H1 (cell line): ENCODE measurements at regions not wholly inside any gene's neighbourhood (a gene's known extent, or its start where the extent isn't known, plus 50 kb on each side); places are given as distances from the start of the nearest gene placed in this dataset.

Experiments
- CTCF ChIA-PET: fragments of 300-600 bp; sonication (Branson Sonifier 250); formaldehyde crosslinking; loops from one replicate; lab custom pipeline; 2021; ENCODE audit not compliant: partially characterized antibody; lab: Charles Lee
- POLR2A ChIA-PET: fragments of 300-600 bp; sonication (Branson Sonifier 250); formaldehyde crosslinking; loops from one replicate; lab custom pipeline; 2021; ENCODE audit warnings: inconsistent platforms; ENCODE audit not compliant: partially characterized antibody; lab: Charles Lee
- DNase-seq, 2 experiments: peaks; one replicate each; pipeline versions ENCODE4 v3.0.0 to v3.0.0-alpha.2; 2010 to 2022; ENCODE audit warnings: low spot score in 2 of 2, low read depth in 1 of 2, mixed read lengths in 1 of 2
- FAIRE-seq: peaks from 2 replicates; lab custom pipeline; 2011; peaks lifted over from hg19 to GRCh38; lab: Jason Lieb, UNC
- H2AFZ ChIP-seq: 2 replicates; pipeline ENCODE4 v1.8.1; 2012; ENCODE audit warnings: low read length, inconsistent platforms
- H2AK5ac ChIP-seq: 2 replicates; pipeline ENCODE4 v1.6.1; 2013; ENCODE audit warnings: low read depth, low read length
- H2BK120ac ChIP-seq: replicated peaks from 2 replicates; pipeline ENCODE3; 2013; ENCODE audit warnings: low read depth, low read length, inconsistent platforms
- H2BK12ac ChIP-seq: 2 replicates; pipeline ENCODE4 v1.6.1; 2013; ENCODE audit warnings: low read depth, low read length
- H2BK15ac ChIP-seq: 2 replicates; pipeline ENCODE4 v1.6.1; 2013; ENCODE audit warnings: low read length
- H2BK20ac ChIP-seq: 2 replicates; pipeline ENCODE4 v1.6.1; 2013; ENCODE audit warnings: low read length
- H2BK5ac ChIP-seq: 2 replicates; pipeline ENCODE4 v1.6.1; 2013; ENCODE audit warnings: low read depth, low read length
- H3K14ac ChIP-seq: 2 replicates; pipeline ENCODE4 v1.6.1; 2013; ENCODE audit warnings: inconsistent platforms; ENCODE audit not compliant: insufficient read length
- H3K18ac ChIP-seq: 2 replicates; pipeline ENCODE4 v1.6.1; 2013; ENCODE audit warnings: low read length; ENCODE audit errors: extremely low read depth
- H3K23ac ChIP-seq: 2 replicates; pipeline ENCODE4 v1.6.1; 2013; ENCODE audit warnings: inconsistent platforms; ENCODE audit not compliant: insufficient read length
- H3K23me2 ChIP-seq: 2 replicates; pipeline ENCODE4 v1.6.1; 2013; ENCODE audit warnings: low read depth, low read length
- H3K27ac ChIP-seq: 2 replicates; pipeline ENCODE4 v1.6.1; 2011; ENCODE audit warnings: low read depth, low read length, inconsistent platforms
- H3K27me3 ChIP-seq, 4 experiments: replicated peaks in 1 of 4; 1 replicate in 1 of 4; 2 replicates in 3 of 4; pipeline versions ENCODE4 v1.6.1 to v1.8.1; 2011 to 2013; ENCODE audit warnings: low read length in 3 of 4, mild to moderate bottlenecking in 3 of 4, inconsistent platforms in 2 of 4, mixed read lengths in 2 of 4, moderate library complexity in 1 of 4; ENCODE audit not compliant: control insufficient read depth in 3 of 4, insufficient read depth in 3 of 4; ENCODE audit errors: extremely low read depth in 1 of 4
- H3K36me3 ChIP-seq, 4 experiments: 2 replicates each; pipeline versions ENCODE4 v1.6.1 to v1.8.1; 2011 to 2013; ENCODE audit warnings: mild to moderate bottlenecking in 4 of 4, low read length in 3 of 4, moderate library complexity in 2 of 4, control low read depth in 1 of 4, inconsistent platforms in 1 of 4; ENCODE audit not compliant: insufficient read depth in 4 of 4, control insufficient read depth in 2 of 4
- H3K4ac ChIP-seq: replicated peaks from 2 replicates; pipeline ENCODE3; 2013; ENCODE audit warnings: low read length, low read depth, mixed read lengths, inconsistent platforms; ENCODE audit not compliant: insufficient read length
- H3K4me1 ChIP-seq, 4 experiments: replicated peaks in 1 of 4; 1 replicate in 1 of 4; 2 replicates in 3 of 4; pipeline versions ENCODE4 v1.6.1 to v1.8.1; 2011 to 2013; ENCODE audit warnings: low read length in 3 of 4, inconsistent platforms in 2 of 4, mixed read lengths in 1 of 4; ENCODE audit not compliant: insufficient read depth in 4 of 4, control insufficient read depth in 3 of 4
- H3K4me2 ChIP-seq, 2 experiments: 2 replicates each; pipeline versions ENCODE4 v1.6.1 to v1.8.1; 2011 to 2013; ENCODE audit warnings: low read depth in 2 of 2, low read length in 2 of 2, control low read depth in 1 of 2, inconsistent platforms in 1 of 2, mild to moderate bottlenecking in 1 of 2; ENCODE audit not compliant: insufficient read depth in 1 of 2
- H3K4me3 ChIP-seq, 4 experiments: fragments of 200-600, 300-600 bp in 1 of 4; sonication (generic), shearing (Covaris generic), sonication (Bioruptor Twin) in 1 of 4; 2 replicates each; pipeline versions ENCODE4 v1.5.1 to v1.8.1; 2011 to 2016; ENCODE audit warnings: low read length in 4 of 4, low read depth in 3 of 4, control low read depth in 2 of 4, inconsistent platforms in 2 of 4, mild to moderate bottlenecking in 2 of 4, mixed read lengths in 1 of 4, moderate library complexity in 1 of 4; ENCODE audit not compliant: insufficient read depth in 2 of 4; ENCODE audit errors: extremely low read depth in 1 of 4
- H3K56ac ChIP-seq: replicated peaks from 2 replicates; pipeline ENCODE3; 2013; ENCODE audit warnings: low read depth, mild to moderate bottlenecking, mixed read lengths, low read length, inconsistent platforms; ENCODE audit not compliant: insufficient read length
- H3K79me1 ChIP-seq: 2 replicates; pipeline ENCODE4 v1.6.1; 2013; ENCODE audit warnings: low read depth, low read length, control low read depth
- H3K79me2 ChIP-seq, 2 experiments: 2 replicates each; pipeline versions ENCODE4 v1.6.1 to v1.8.1; 2012 to 2013; ENCODE audit warnings: low read length in 2 of 2, mild to moderate bottlenecking in 2 of 2, inconsistent platforms in 1 of 2; ENCODE audit not compliant: insufficient read depth in 2 of 2, control insufficient read depth in 1 of 2
- H3K9ac ChIP-seq, 4 experiments: replicated peaks in 1 of 4; 1 replicate in 1 of 4; 2 replicates in 3 of 4; pipeline versions ENCODE4 v1.6.1 to v1.8.1; 2011 to 2013; ENCODE audit warnings: low read depth in 3 of 4, low read length in 3 of 4, control low read depth in 2 of 4, mild to moderate bottlenecking in 2 of 4, moderate library complexity in 2 of 4, inconsistent platforms in 1 of 4; ENCODE audit errors: extremely low read depth in 1 of 4
- H3K9me3 ChIP-seq, 2 experiments: 2 replicates each; pipeline versions ENCODE4 v1.6.1 to v1.8.1; 2012 to 2013; ENCODE audit warnings: mild to moderate bottlenecking in 2 of 2, moderate library complexity in 2 of 2, control low read depth in 1 of 2, inconsistent platforms in 1 of 2, low read depth in 1 of 2, low read length in 1 of 2, mixed read lengths in 1 of 2; ENCODE audit not compliant: insufficient read depth in 2 of 2
- H4K20me1 ChIP-seq, 2 experiments: replicated peaks in 1 of 2; 2 replicates each; pipeline versions ENCODE3 to v1.8.1; 2011 to 2013; ENCODE audit warnings: inconsistent platforms in 2 of 2, low read length in 2 of 2, mild to moderate bottlenecking in 1 of 2; ENCODE audit not compliant: insufficient read depth in 2 of 2, control insufficient read depth in 1 of 2
- H4K5ac ChIP-seq: 2 replicates; pipeline ENCODE4 v1.6.1; 2013; ENCODE audit warnings: low read length, low read depth, mixed read lengths, inconsistent platforms; ENCODE audit not compliant: insufficient read length
- H4K8ac ChIP-seq: 2 replicates; pipeline ENCODE4 v1.8.0; 2013; ENCODE audit warnings: mild to moderate bottlenecking, moderate library complexity, low read length, inconsistent platforms; ENCODE audit not compliant: insufficient read depth; ENCODE audit errors: extremely low read depth
- H4K91ac ChIP-seq: replicated peaks from 2 replicates; pipeline ENCODE3; 2013; ENCODE audit warnings: low read length, mixed read lengths, inconsistent platforms; ENCODE audit not compliant: insufficient read length
- CBX8 ChIP-seq: fragments of 300-800, 300-1000 bp; sonication (generic); IDR thresholded peaks from 2 replicates; pipeline ENCODE4 v1.7.1; 2016; ENCODE audit warnings: low read depth, low read length, borderline replicate concordance
- CEBPB ChIP-seq: IDR thresholded peaks from 2 replicates; pipeline ENCODE4 v1.6.1; 2012; ENCODE audit warnings: low read depth, low read length
- CHD1 ChIP-seq: IDR thresholded peaks from 2 replicates; pipeline ENCODE4 v1.6.1; 2012; ENCODE audit warnings: low read depth, low read length, improper control_type of control experiment
- CREB1 ChIP-seq: IDR thresholded peaks from 2 replicates; pipeline ENCODE4 v1.6.1; 2012; ENCODE audit warnings: inconsistent platforms
- CTBP2 ChIP-seq: IDR thresholded peaks from 2 replicates; pipeline ENCODE4 v1.7.0; 2011; ENCODE audit warnings: borderline replicate concordance, mild to moderate bottlenecking, moderate library complexity, mixed read lengths, low read length; ENCODE audit not compliant: insufficient read depth, insufficient read length
- EP300 ChIP-seq, 2 experiments: IDR thresholded peaks; 1 replicate in 1 of 2; 2 replicates in 1 of 2; pipeline ENCODE4 v1.6.1; 2011 to 2012; ENCODE audit warnings: low read depth in 2 of 2, low read length in 2 of 2, mild to moderate bottlenecking in 2 of 2, borderline replicate concordance in 1 of 2, inconsistent platforms in 1 of 2, moderate library complexity in 1 of 2
- EZH2 ChIP-seq: fragments of 200-600 bp; sonication (generic); IDR thresholded peaks from 2 replicates; pipeline ENCODE4 v1.7.1; 2012; ENCODE audit warnings: low read depth, mild to moderate bottlenecking, moderate library complexity, low read length, inconsistent platforms; ENCODE audit not compliant: severe bottlenecking
- KDM5A ChIP-seq: fragments of 200-600 bp; IDR thresholded peaks from 2 replicates; pipeline ENCODE4 v1.7.1; 2012; ENCODE audit warnings: mild to moderate bottlenecking, low read length, inconsistent platforms, mixed read lengths
- NANOG ChIP-seq: IDR thresholded peaks from 2 replicates; pipeline ENCODE4 v1.6.1; 2011; ENCODE audit warnings: low read length, low read depth, mild to moderate bottlenecking, inconsistent platforms; ENCODE audit not compliant: insufficient read depth, poor library complexity, severe bottlenecking
- POLR2AphosphoS5 ChIP-seq: IDR thresholded peaks from 2 replicates; pipeline ENCODE4 v1.6.1; 2011; ENCODE audit warnings: low read depth, low read length
- RBBP5 ChIP-seq: IDR thresholded peaks from 2 replicates; pipeline ENCODE4 v1.7.1; 2012; ENCODE audit warnings: low read depth, mild to moderate bottlenecking, inconsistent platforms, low read length, moderate library complexity, borderline replicate concordance
- SAP30 ChIP-seq: fragments of 300-600 bp; sonication (generic); IDR thresholded peaks from 2 replicates; pipeline ENCODE4 v1.7.1; 2012; ENCODE audit warnings: low read length, moderate library complexity, mild to moderate bottlenecking, inconsistent platforms; ENCODE audit not compliant: insufficient read depth, insufficient replicate concordance
- SP2 ChIP-seq: IDR thresholded peaks from 2 replicates; pipeline ENCODE4 v1.6.1; 2012; ENCODE audit warnings: mild to moderate bottlenecking, low read length, inconsistent platforms
- SRF ChIP-seq: IDR thresholded peaks from 2 replicates; pipeline ENCODE4 v1.6.1; 2011; ENCODE audit warnings: mild to moderate bottlenecking, low read depth, low read length, moderate library complexity
- SUZ12 ChIP-seq: fragments of 200-600 bp; sonication (generic); IDR thresholded peaks from 2 replicates; pipeline ENCODE4 v1.6.1; 2012; ENCODE audit warnings: mild to moderate bottlenecking, inconsistent platforms, low read length, moderate library complexity, mixed read lengths
- WGBS, 2 experiments: shearing (Covaris generic) in 1 of 2; methylation state at CpG; one replicate each; pipeline versions ENCODE4 v1.1.6 to v1.1.7; 2013 to 2015; ENCODE audit warnings: low lambda C conversion rate in 2 of 2, mixed read lengths in 2 of 2, inconsistent platforms in 1 of 2, low coverage in 1 of 2, missing lambda C conversion rate in 1 of 2; ENCODE audit not compliant: insufficient replicate concordance in 2 of 2, insufficient coverage in 1 of 2, insufficient read length in 1 of 2; ENCODE audit errors: extremely low coverage in 1 of 2, missing lambda C conversion rate in 1 of 2; 5-methylcytosine and 5-hydroxymethylcytosine counted together

DNA sequence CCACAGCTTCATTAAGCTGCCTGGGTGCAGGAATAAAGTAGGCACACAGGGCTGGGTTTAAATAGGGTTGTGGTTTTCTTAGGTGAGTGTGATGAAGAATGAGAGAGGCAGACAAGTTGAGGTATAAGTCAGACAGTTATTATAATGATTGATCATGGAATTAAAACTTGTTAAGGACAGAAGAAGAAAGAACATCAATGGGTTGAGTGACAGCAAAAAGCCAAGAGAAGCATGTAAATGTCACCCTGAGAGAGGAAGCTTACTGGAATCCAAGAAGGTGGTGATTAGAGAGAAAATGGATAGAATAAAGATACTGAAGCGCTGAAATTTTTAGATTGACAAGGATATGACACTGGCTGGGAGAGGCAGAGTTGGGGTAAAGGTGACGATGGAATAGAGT, 325.2 kb upstream of the SLITRK1 start:
- no peak overlapping the region for H2AFZ ChIP-seq
- TF ChIP-seq EZH2 (no peak), POLR2AphosphoS5 (no peak), KDM5A (no peak), SRF (no peak), SP2 (no peak), SAP30 (no peak), RBBP5 (no peak), CTBP2 (no peak), CEBPB (no peak), CREB1 (no peak), EP300 (IDR thresholded peaks at IDR 0.05; ENCODE audit: borderline replicate concordance in 1 of 2, low read depth in 2 of 2, low read length in 2 of 2) (no peak), CHD1 (no peak), CBX8 (no peak), NANOG (no peak), SUZ12 (no peak)

More for the DNA sequence above, 325.2 kb upstream of the SLITRK1 start:
- Histone ChIP-seq H2BK20ac (no peak overlapping the region), H3K79me1 (no peaks in the 10 kb centered on the region), H3K9me3 (no peaks in the 10 kb centered on the region), H3K9ac (no peak overlapping the region), H3K23ac (no peak overlapping the region), H2BK15ac (no peak overlapping the region), H3K4me1 (no peaks in the 10 kb centered on the region), H3K56ac (no peak overlapping the region), H3K4ac (no peak overlapping the region), H4K20me1 (no peaks in the 10 kb centered on the region), H2BK5ac (no peak overlapping the region), H2BK12ac (no peak overlapping the region), H3K36me3 (no peaks in the 10 kb centered on the region), H3K4me3 (no peak overlapping the region), H3K79me2 (no peaks in the 10 kb centered on the region), H4K5ac (no peak overlapping the region), H3K4me2 (no peak overlapping the region), H2BK120ac (no peak overlapping the region), H3K18ac (no peak overlapping the region), H2AK5ac (no peak overlapping the region), H3K14ac (no peak overlapping the region), H4K8ac (no peak overlapping the region), H3K27ac (no peak overlapping the region), H3K23me2 (no peaks in the 10 kb centered on the region), H3K27me3 (no peaks in the 10 kb centered on the region), H4K91ac (no peak overlapping the region)
- no peak for FAIRE-seq
- 95% methylated on average over 2 of the region's 2 CpGs; no CpG with 5 or more reads in 1 of the 2 experiments for whole genome bisulfite sequencing, 2 experiments
- POLR2A ChIA-PET, result no interaction called here
- CTCF ChIA-PET, result interaction anchor here (0.9 kb wide), 1 partner anchor 9 kb away, joined by 3 read pairs; no protein-coding TSS in a partner anchor
- DNase-seq, result no peak
